Small intestine (tissue), 7 donors: ENCODE measurements at regions not wholly inside any gene's neighbourhood (a gene's known extent, or its start where the extent isn't known, plus 50 kb on each side); places are given as distances from the start of the nearest gene placed in this dataset.
"Not testable (repeated sequence)": the region's sequence is repeated elsewhere in the genome, so short reads cannot be mapped to it uniquely, and the experiment has no call there.

Experiments used
- DNase-seq, 2 donors: peaks; one replicate each; pipeline versions ENCODE4 v3.0.0 to v3.0.0-alpha.2; 2013
- FAIRE-seq: peaks from 2 replicates; lab custom pipeline; 2012; peaks lifted over from hg19 to GRCh38; lab: Jason Lieb, UNC
- H3K27ac ChIP-seq, 3 donors: one replicate each; pipeline ENCODE4 v1.5.1; 2013; ENCODE audit warnings: low read length in 2 of 3, mild to moderate bottlenecking in 2 of 3, control low read depth in 1 of 3, inconsistent platforms in 1 of 3, low read depth in 1 of 3, moderate library complexity in 1 of 3
- H3K27me3 ChIP-seq, 3 donors: one replicate each; pipeline ENCODE4 v1.6.1; 2013; ENCODE audit warnings: low read length in 3 of 3, inconsistent platforms in 1 of 3; ENCODE audit not compliant: control insufficient read depth in 3 of 3, insufficient read depth in 3 of 3
- H3K36me3 ChIP-seq, 3 donors: one replicate each; pipeline ENCODE4 v1.6.1; 2013; ENCODE audit warnings: low read length in 3 of 3, inconsistent platforms in 1 of 3, low read depth in 1 of 3, mild to moderate bottlenecking in 1 of 3, moderate library complexity in 1 of 3; ENCODE audit not compliant: control insufficient read depth in 3 of 3, insufficient read depth in 2 of 3
- H3K4me1 ChIP-seq, 3 donors: one replicate each; pipeline ENCODE4 v1.6.1; 2013; ENCODE audit warnings: low read length in 2 of 3, inconsistent platforms in 1 of 3, low read depth in 1 of 3, mild to moderate bottlenecking in 1 of 3, moderate library complexity in 1 of 3; ENCODE audit not compliant: control insufficient read depth in 3 of 3, insufficient read depth in 2 of 3
- H3K4me3 ChIP-seq, 3 donors: one replicate each; pipeline ENCODE4 v1.5.1; 2013; ENCODE audit warnings: low read length in 3 of 3, control low read depth in 1 of 3, inconsistent platforms in 1 of 3, low read depth in 1 of 3, mild to moderate bottlenecking in 1 of 3, moderate library complexity in 1 of 3
- H3K9me3 ChIP-seq, 2 donors: one replicate each; pipeline ENCODE4 v1.6.1; 2013; ENCODE audit warnings: low read depth in 1 of 2, low read length in 1 of 2; ENCODE audit not compliant: control insufficient read depth in 2 of 2, insufficient read depth in 1 of 2
- WGBS, 3 donors: extraction: QIAGEN DNeasy Blood & Tissue Kit; methylation state at CpG; one replicate each; pipeline ENCODE4 v1.1.7; 2013; 5-methylcytosine and 5-hydroxymethylcytosine counted together
- donor health status: healthy with polysubstance abuse.
- donor health status: control.
- donor health status: control.
- donor health status: Bipolar disorder and iron deficiency.
- donor health status: healthy.

- WGBS, 3 donors, result 88 to 95% (median 90%) methylated on average over 10 of the region's 10 CpGs
- Histone ChIP-seq H3K4me1 (peaks cover 0 to 5% (median 0%) of the 10 kb centered on the region in 3 donors), H3K27me3 (peaks cover 0 to 40% (median 0%) of the 10 kb centered on the region in 3 donors), H3K36me3 (no peaks in the 10 kb centered on the region), H3K27ac (no peak overlapping the region), H3K9me3 (no peaks in the 10 kb centered on the region), H3K4me3 (no peak overlapping the region)
- DNase-seq (no peak), FAIRE-seq (no peak)
Measured at GRCh38 chr17:77803726-77804125, 154.8 kb upstream of the TNRC6C start.

GRCh38 chr17:77804796-77805426 lies 153.6 kb upstream of the TNRC6C start:
- no peaks in the 10 kb centered on the region for H3K36me3 ChIP-seq
- no peaks in the 10 kb centered on the region for H3K9me3 ChIP-seq
- H3K27me3 ChIP-seq, result peaks cover 0 to 34% (median 0%) of the 10 kb centered on the region in 3 donors
- H3K27ac ChIP-seq, result no peak overlapping the region
- WGBS, 3 donors, result 69 to 86% (median 74%) methylated on average over 21 of the region's 21 CpGs
- no peak overlapping the region for H3K4me3 ChIP-seq
- FAIRE-seq, result no peak
- H3K4me1 ChIP-seq, result peaks cover 0 to 5% (median 0%) of the 10 kb centered on the region in 3 donors
- DNase-seq, result no peak

- peaks cover 0 to 28% (median 0%) of the 10 kb centered on the region in 3 donors for H3K27me3 ChIP-seq
- H3K27ac ChIP-seq, FAIRE-seq, H3K4me3 ChIP-seq, DNase-seq, H3K4me1 ChIP-seq, H3K36me3 ChIP-seq, H3K9me3 ChIP-seq: not testable (repeated sequence)
- 55 to 85% (median 66%) methylated on average over 6 of the region's 6 CpGs for WGBS, 3 donors
Measured at GRCh38 chr17:77805970-77806369, 152.5 kb upstream of the TNRC6C start.

GRCh38 chr17:77807051-77807745 lies 151.3 kb upstream of the TNRC6C start:
- Histone ChIP-seq H3K27ac (no peak overlapping the region), H3K9me3 (no peaks in the 10 kb centered on the region), H3K36me3 (no peaks in the 10 kb centered on the region), H3K4me1 (peaks cover 0 to 5% (median 0%) of the 10 kb centered on the region in 3 donors), H3K27me3 (peaks cover 0 to 22% (median 0%) of the 10 kb centered on the region in 3 donors), H3K4me3 (no peak overlapping the region)
- DNase-seq (no peak), FAIRE-seq (no peak)
- WGBS, 3 donors, result 69 to 89% (median 72%) methylated on average over 12 of the region's 12 CpGs

- peaks cover 0 to 15% (median 0%) of the 10 kb centered on the region in 3 donors for H3K27me3 ChIP-seq
- FAIRE-seq (no peak), DNase-seq (no peak)
- no peaks in the 10 kb centered on the region for H3K36me3 ChIP-seq
- H3K9me3 ChIP-seq, result no peaks in the 10 kb centered on the region
- no peak overlapping the region for H3K4me3 ChIP-seq
- H3K27ac ChIP-seq, result no peak overlapping the region
- H3K4me1 ChIP-seq, result peaks cover 0 to under 1% (median 0%) of the 10 kb centered on the region in 3 donors
- WGBS, 3 donors, result 68 to 82% (median 70%) methylated on average over 7 of the region's 7 CpGs
Measured at GRCh38 chr17:77807746-77808441, 150.6 kb upstream of the TNRC6C start.

GRCh38 chr17:77808686-77809425 lies 149.6 kb upstream of the TNRC6C start:
- no peaks in the 10 kb centered on the region for H3K9me3 ChIP-seq
- H3K4me3 ChIP-seq, result no peak overlapping the region
- H3K36me3 ChIP-seq, result no peaks in the 10 kb centered on the region
- H3K27me3 ChIP-seq, result peaks cover 0 to 6% (median 0%) of the 10 kb centered on the region in 3 donors
- 76 to 87% (median 76%) methylated on average over 10 of the region's 10 CpGs for WGBS, 3 donors
- no peak overlapping the region for H3K27ac ChIP-seq
- no peak for DNase-seq
- H3K4me1 ChIP-seq, result no peaks in the 10 kb centered on the region
- no peak for FAIRE-seq

- no peak for FAIRE-seq
Measured at GRCh38 chr17:77809814-77810213, 148.7 kb upstream of the TNRC6C start.

GRCh38 chr17:77810536-77810935 lies 148.0 kb upstream of the TNRC6C start:
- 65 to 72% (median 71%) methylated on average over 1 of the region's 1 CpG for WGBS, 3 donors
- peak overlapping the region in 1 of 3 donors; percentile 25 for H3K27ac ChIP-seq

More at GRCh38 chr17:77809814-77810213, 148.7 kb upstream of the TNRC6C start:
- H3K27me3 ChIP-seq, result peaks cover 0 to 2% (median 0%) of the 10 kb centered on the region in 3 donors
- H3K36me3 ChIP-seq, result no peaks in the 10 kb centered on the region
- DNase-seq, result no peak
- H3K9me3 ChIP-seq, result no peaks in the 10 kb centered on the region
- WGBS, 3 donors, result 95 to 100% (median 95%) methylated on average over 2 of the region's 2 CpGs
- no peaks in the 10 kb centered on the region for H3K4me1 ChIP-seq
- no peak overlapping the region for H3K4me3 ChIP-seq
- no peak overlapping the region for H3K27ac ChIP-seq

More at GRCh38 chr17:77810536-77810935, 148.0 kb upstream of the TNRC6C start:
- Histone ChIP-seq H3K4me3 (no peak overlapping the region), H3K36me3 (no peaks in the 10 kb centered on the region), H3K27me3 (peaks cover 0 to 2% (median 0%) of the 10 kb centered on the region in 3 donors), H3K9me3 (no peaks in the 10 kb centered on the region), H3K4me1 (no peaks in the 10 kb centered on the region)
- FAIRE-seq (no peak), DNase-seq (no peak)
